NCI-H2227 (cell line): ENCODE measurements at regions not wholly inside any gene's neighbourhood (a gene's known extent, or its start where the extent isn't known, plus 50 kb on each side); places are given as distances from the start of the nearest gene placed in this dataset.
"Not testable (repeated sequence)": the region's sequence is repeated elsewhere in the genome, so short reads cannot be mapped to it uniquely, and the experiment has no call there.

Experiments used
- DNase-seq: peaks from one replicate; lab custom pipeline; 2025; ENCODE audit not compliant: unreplicated experiment; lab: John Stamatoyannopoulos, UW

GRCh38 chr1:218904416-218904815 lies 269.3 kb upstream of the LYPLAL1 start:
- DNase-seq, result no peak

GRCh38 chr1:218916720-218917119 lies 257.0 kb upstream of the LYPLAL1 start:
- no peak for DNase-seq

GRCh38 chr1:218917656-218918055 lies 256.0 kb upstream of the LYPLAL1 start:
- no peak for DNase-seq

GRCh38 chr1:218925777-218926176 lies 247.9 kb upstream of the LYPLAL1 start:
- DNase-seq, result no peak

- DNase-seq, result no peak
Measured at GRCh38 chr1:218926631-218927030, 247.0 kb upstream of the LYPLAL1 start.

- DNase-seq, result no peak
Measured at GRCh38 chr1:218930000-218930399, 243.7 kb upstream of the LYPLAL1 start.

- no peak for DNase-seq
Measured at GRCh38 chr1:218930472-218931241, 243.0 kb upstream of the LYPLAL1 start.

GRCh38 chr1:218931324-218931723 lies 242.4 kb upstream of the LYPLAL1 start:
- DNase-seq, result no peak

- no peak for DNase-seq
Measured at GRCh38 chr1:218933513-218933912, 240.2 kb upstream of the LYPLAL1 start.

GRCh38 chr1:218935408-218935807 lies 238.3 kb upstream of the LYPLAL1 start:
- not testable (repeated sequence) for DNase-seq

GRCh38 chr1:218938259-218938658 lies 235.4 kb upstream of the LYPLAL1 start:
- DNase-seq, result no peak

GRCh38 chr1:218939095-218939494 lies 234.6 kb upstream of the LYPLAL1 start:
- DNase-seq, result no peak

GRCh38 chr1:218942431-218942830 lies 231.2 kb upstream of the LYPLAL1 start:
- no peak for DNase-seq

GRCh38 chr1:218943371-218943770 lies 230.3 kb upstream of the LYPLAL1 start:
- DNase-seq, result no peak

- DNase-seq, result no peak
Measured at GRCh38 chr1:218945050-218945449, 228.6 kb upstream of the LYPLAL1 start.

- DNase-seq, result no peak
Measured at GRCh38 chr1:218946147-218946546, 227.5 kb upstream of the LYPLAL1 start.

- DNase-seq, result no peak
Measured at GRCh38 chr1:218948446-218948845, 225.2 kb upstream of the LYPLAL1 start.

GRCh38 chr1:218953386-218953785 lies 220.3 kb upstream of the LYPLAL1 start:
- DNase-seq, result no peak

- no peak for DNase-seq
Measured at GRCh38 chr1:218957971-218958370, 215.7 kb upstream of the LYPLAL1 start.

- DNase-seq, result no peak
Measured at GRCh38 chr1:218959784-218960183, 213.9 kb upstream of the LYPLAL1 start.

GRCh38 chr1:218964471-218965185 lies 209.1 kb upstream of the LYPLAL1 start:
- no peak for DNase-seq

GRCh38 chr1:218965821-218966220 lies 207.9 kb upstream of the LYPLAL1 start:
- DNase-seq, result no peak
